HepG2 (cell line): ENCODE measurements at regions not wholly inside any gene's neighbourhood (a gene's known extent, or its start where the extent isn't known, plus 50 kb on each side); places are given as distances from the start of the nearest gene placed in this dataset.

Experiments
- ATAC-seq: fragments of 200-7000 bp; cut with Tn5 transposase; 3 replicates; pipeline ENCODE4 v1.9.1; 2020; ENCODE audit warnings: mild to moderate bottlenecking, moderate library complexity
- BruUV-seq: library from RNA; stranded (reverse); fragments of 400-500 nt; replicated peaks from 2 replicates; lab custom pipeline; 2021; lab: Mats Ljungman, UMichigan
- CTCF ChIA-PET: fragments of 300-600 bp; formaldehyde crosslinking; extraction: SDS; loops from one replicate; lab custom pipeline; 2021; ENCODE audit warnings: low total read pairs, inconsistent platforms, low intra/inter-chr PET ratio; lab: Yijun Ruan, JAX
- POLR2A ChIA-PET: fragments of 350-600 bp; sonication (Branson Sonifier 250); formaldehyde crosslinking; loops from one replicate; lab custom pipeline; 2020; ENCODE audit warnings: antibody characterized with exemption, inconsistent platforms; lab: Yijun Ruan, JAX
- DNase-seq: peaks from one replicate; pipeline ENCODE4 v3.0.0-alpha.2; 2015; ENCODE audit warnings: low spot score
- FAIRE-seq: peaks from 3 replicates; lab custom pipeline; 2011; peaks lifted over from hg19 to GRCh38; lab: Jason Lieb, UNC
- H2AFZ ChIP-seq: one replicate; pipeline ENCODE4 v1.6.1; 2011; ENCODE audit warnings: low read length, inconsistent platforms
- H3K27ac ChIP-seq: fragments of 300-600 bp; 3 replicates; pipeline ENCODE4 v1.8.0; 2011; ENCODE audit warnings: mixed run types, mild to moderate bottlenecking, mixed read lengths, low read length, inconsistent platforms; ENCODE audit not compliant: insufficient read depth; ENCODE audit errors: extremely low read length
- H3K27me3 ChIP-seq, 2 experiments: fragments of 200-600 bp in 1 of 2; 2 replicates in 1 of 2; 3 replicates in 1 of 2; pipeline versions ENCODE4 v1.6.0 to v1.8.0; 2011; ENCODE audit warnings: low read length in 2 of 2, mild to moderate bottlenecking in 2 of 2, moderate library complexity in 2 of 2, inconsistent platforms in 1 of 2; ENCODE audit not compliant: insufficient read depth in 2 of 2, control insufficient read depth in 1 of 2
- H3K36me3 ChIP-seq, 2 experiments: fragments of 200-600 bp in 1 of 2; replicated peaks in 1 of 2; 2 replicates in 1 of 2; 3 replicates in 1 of 2; pipeline versions ENCODE4 v1.5.1 to v1.8.0; 2011; ENCODE audit warnings: low read length in 2 of 2, inconsistent platforms in 1 of 2; ENCODE audit not compliant: insufficient read depth in 2 of 2, control insufficient read depth in 1 of 2
- H3K4me1 ChIP-seq: 2 replicates; pipeline ENCODE4 v1.5.1; 2012; ENCODE audit warnings: low read length, inconsistent platforms; ENCODE audit not compliant: insufficient read depth
- H3K4me2 ChIP-seq: 2 replicates; pipeline ENCODE4 v1.6.0; 2011; ENCODE audit warnings: low read depth, low read length, inconsistent platforms
- H3K4me3 ChIP-seq, 3 experiments: fragments of 200-600 bp in 1 of 3; sonication (generic), shearing (Covaris generic) in 1 of 3; replicated peaks in 1 of 3; 2 replicates each; pipeline ENCODE4 v1.5.1; 2011 to 2016; ENCODE audit warnings: low read length in 3 of 3, inconsistent platforms in 2 of 3, low read depth in 2 of 3, mild to moderate bottlenecking in 2 of 3, control low read depth in 1 of 3, mixed read lengths in 1 of 3; ENCODE audit not compliant: insufficient read depth in 1 of 3
- H3K79me2 ChIP-seq: one replicate; pipeline ENCODE4 v1.6.1; 2011; ENCODE audit warnings: low read length, inconsistent platforms; ENCODE audit not compliant: insufficient read depth
- H3K9ac ChIP-seq: 2 replicates; pipeline ENCODE4 v1.6.0; 2011; ENCODE audit warnings: mild to moderate bottlenecking, low read depth, low read length, inconsistent platforms; ENCODE audit not compliant: insufficient read depth
- H3K9me3 ChIP-seq: 2 replicates; pipeline ENCODE4 v1.5.1; 2012; ENCODE audit warnings: mild to moderate bottlenecking, low read length
- H4K20me1 ChIP-seq: 2 replicates; pipeline ENCODE4 v1.6.0; 2011; ENCODE audit warnings: inconsistent platforms, mild to moderate bottlenecking, low read length, moderate library complexity; ENCODE audit not compliant: insufficient read depth
- AGO1 ChIP-seq: fragments of 200-400 bp; formaldehyde crosslinking; IDR thresholded peaks from 2 replicates; pipeline ENCODE4 v1.6.1; 2017; ENCODE audit warnings: mild to moderate bottlenecking, low read depth, low read length, moderate library complexity; ENCODE audit not compliant: poor library complexity, severe bottlenecking
- BRD4 ChIP-seq: sonication (generic); formaldehyde crosslinking; IDR thresholded peaks from 2 replicates; pipeline ENCODE4 v1.4.0; 2020; ENCODE audit warnings: missing genetic modification reagents
- HCFC1 ChIP-seq: fragments of 150-350 bp; IDR thresholded peaks from 2 replicates; pipeline ENCODE4 v1.6.1; 2014; ENCODE audit warnings: low read depth, low read length
- ISL2 ChIP-seq: sonication (generic); formaldehyde crosslinking; IDR thresholded peaks from 2 replicates; pipeline ENCODE4 v1.5.0; 2020; ENCODE audit warnings: missing genetic modification reagents
- NCOA1 ChIP-seq: sonication (generic); formaldehyde crosslinking; IDR thresholded peaks from 2 replicates; pipeline ENCODE4 v1.9.0; 2021; ENCODE audit warnings: missing genetic modification reagents
- TEAD2 ChIP-seq: sonication (generic); formaldehyde crosslinking; IDR thresholded peaks from 2 replicates; pipeline ENCODE4 v1.9.0; 2021; ENCODE audit warnings: missing genetic modification reagents
- ZNF572 ChIP-seq: sonication (generic); formaldehyde crosslinking; IDR thresholded peaks from 2 replicates; pipeline ENCODE4 v1.5.1; 2020; ENCODE audit warnings: mild to moderate bottlenecking, missing genetic modification reagents
- WGBS: methylation state at CpG from one replicate; pipeline ENCODE4 v1.1.6; 2017; ENCODE audit warnings: low lambda C conversion rate; 5-methylcytosine and 5-hydroxymethylcytosine counted together
- in situ Hi-C: cut with HindIII; loops from 2 replicates; pipeline ENCODE4 v1.10.0; 2017; ENCODE audit warnings: low pct_unique_long_range_greater_than_20kb; ENCODE audit not compliant: extremely low pct_ligation_motif_present
- intact Hi-C: fragments of 100-400 bp; cut with micrococcal nuclease; formaldehyde crosslinking; loops from one replicate; pipeline ENCODE4 v1.10.0; 2022; ENCODE audit not compliant: unreplicated experiment
- TF ChIP-seq, protein P1 (sequence below): sonication (generic); formaldehyde crosslinking; IDR thresholded peaks from 2 replicates; pipeline ENCODE4 v1.9.0; 2021; ENCODE audit warnings: missing genetic modification reagents, borderline replicate concordance
- TF ChIP-seq, protein P2 (sequence below): sonication (generic); formaldehyde crosslinking; IDR thresholded peaks from 2 replicates; pipeline ENCODE4 v1.5.1; 2020; ENCODE audit warnings: missing genetic modification reagents, mild to moderate bottlenecking, borderline replicate concordance
- TF ChIP-seq, protein P3 (sequence below): sonication (generic); formaldehyde crosslinking; IDR thresholded peaks from 2 replicates; pipeline ENCODE4 v1.4.0; 2020; ENCODE audit warnings: missing genetic modification reagents
- TF ChIP-seq, protein P4 (sequence below): sonication (generic); formaldehyde crosslinking; IDR thresholded peaks from 2 replicates; pipeline ENCODE4 v1.4.0; 2020; ENCODE audit warnings: missing genetic modification reagents, borderline replicate concordance

DNA sequence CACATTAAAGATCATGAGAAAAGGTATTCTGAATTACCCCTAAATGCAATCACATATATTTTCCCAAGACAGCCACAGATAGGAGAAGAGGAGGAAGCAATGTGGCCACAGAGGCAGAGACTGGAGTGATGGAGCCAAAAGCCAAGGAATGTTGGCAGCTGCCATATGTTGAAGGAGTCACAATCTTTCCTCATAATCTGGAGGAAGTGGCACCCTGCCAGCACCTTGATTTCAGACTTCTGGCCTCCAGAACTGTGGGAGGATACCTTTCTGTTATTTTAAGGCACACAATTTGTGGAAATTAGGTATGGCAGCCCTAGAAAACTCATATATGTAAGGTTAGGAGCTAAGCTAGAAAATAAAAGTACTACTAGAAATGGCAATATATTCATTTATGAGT is 139.9 kb upstream of the GAS1 start:
- no peaks in the 10 kb centered on the region for H3K9me3 ChIP-seq
- FAIRE-seq, result no peak

DNA sequence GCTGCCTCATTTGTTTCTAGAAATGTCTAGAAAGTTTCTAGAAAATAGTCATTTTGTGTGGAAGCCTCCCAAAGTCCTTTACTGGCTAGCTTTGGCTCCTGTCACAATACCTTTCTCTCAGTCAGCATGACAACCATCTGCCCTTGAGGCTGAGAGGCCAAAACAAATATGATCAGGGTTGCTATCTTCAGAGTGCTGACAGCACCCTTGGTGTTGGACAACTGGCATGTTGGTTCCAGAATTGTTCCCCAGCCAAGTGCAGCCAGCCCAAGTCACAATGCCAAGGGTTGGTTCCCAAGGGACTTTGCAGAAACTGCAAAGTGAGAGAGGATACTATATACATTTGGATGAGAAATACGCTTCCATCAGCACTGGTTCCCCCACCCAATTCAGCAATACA is 140.9 kb upstream of the GAS1 start:
- WGBS, result 13% methylated on average over 1 of the region's 1 CpG
- DNase-seq (no peak), FAIRE-seq (no peak), ATAC-seq (no peak)
- peaks cover 0 to 11% of the 10 kb centered on the region in 2 experiments; a peak in 1 of 5 replicates for H3K27me3 ChIP-seq
- no TSS peak for BruUV-seq
- H3K36me3 ChIP-seq, result no peaks in the 10 kb centered on the region
- in situ Hi-C loops (no loop called here), intact Hi-C loops (no loop called here)
- H3K4me3 ChIP-seq, result no peak overlapping the region
- ChIA-PET CTCF (no interaction called here), POLR2A (no interaction called here)
- H4K20me1 ChIP-seq, result no peaks in the 10 kb centered on the region
- no peaks in the 10 kb centered on the region for H3K9me3 ChIP-seq
- no peak overlapping the region for H2AFZ ChIP-seq
- no peak overlapping the region for H3K27ac ChIP-seq
- H3K9ac ChIP-seq, result no peak overlapping the region
- no peak overlapping the region for H3K4me2 ChIP-seq
- H3K4me1 ChIP-seq, result no peaks in the 10 kb centered on the region
- no peaks in the 10 kb centered on the region for H3K79me2 ChIP-seq
- TF ChIP-seq HCFC1, result no peak
- TF ChIP-seq TEAD2 (CRISPR knock-in tag), result no peak
- TF ChIP-seq, protein P1, sequence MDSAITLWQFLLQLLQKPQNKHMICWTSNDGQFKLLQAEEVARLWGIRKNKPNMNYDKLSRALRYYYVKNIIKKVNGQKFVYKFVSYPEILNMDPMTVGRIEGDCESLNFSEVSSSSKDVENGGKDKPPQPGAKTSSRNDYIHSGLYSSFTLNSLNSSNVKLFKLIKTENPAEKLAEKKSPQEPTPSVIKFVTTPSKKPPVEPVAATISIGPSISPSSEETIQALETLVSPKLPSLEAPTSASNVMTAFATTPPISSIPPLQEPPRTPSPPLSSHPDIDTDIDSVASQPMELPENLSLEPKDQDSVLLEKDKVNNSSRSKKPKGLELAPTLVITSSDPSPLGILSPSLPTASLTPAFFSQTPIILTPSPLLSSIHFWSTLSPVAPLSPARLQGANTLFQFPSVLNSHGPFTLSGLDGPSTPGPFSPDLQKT (CRISPR knock-in tag), result no peak
- no peak for TF ChIP-seq NCOA1
- TF ChIP-seq AGO1, result no peak
- TF ChIP-seq ZNF572, result no peak
- TF ChIP-seq, protein P2, sequence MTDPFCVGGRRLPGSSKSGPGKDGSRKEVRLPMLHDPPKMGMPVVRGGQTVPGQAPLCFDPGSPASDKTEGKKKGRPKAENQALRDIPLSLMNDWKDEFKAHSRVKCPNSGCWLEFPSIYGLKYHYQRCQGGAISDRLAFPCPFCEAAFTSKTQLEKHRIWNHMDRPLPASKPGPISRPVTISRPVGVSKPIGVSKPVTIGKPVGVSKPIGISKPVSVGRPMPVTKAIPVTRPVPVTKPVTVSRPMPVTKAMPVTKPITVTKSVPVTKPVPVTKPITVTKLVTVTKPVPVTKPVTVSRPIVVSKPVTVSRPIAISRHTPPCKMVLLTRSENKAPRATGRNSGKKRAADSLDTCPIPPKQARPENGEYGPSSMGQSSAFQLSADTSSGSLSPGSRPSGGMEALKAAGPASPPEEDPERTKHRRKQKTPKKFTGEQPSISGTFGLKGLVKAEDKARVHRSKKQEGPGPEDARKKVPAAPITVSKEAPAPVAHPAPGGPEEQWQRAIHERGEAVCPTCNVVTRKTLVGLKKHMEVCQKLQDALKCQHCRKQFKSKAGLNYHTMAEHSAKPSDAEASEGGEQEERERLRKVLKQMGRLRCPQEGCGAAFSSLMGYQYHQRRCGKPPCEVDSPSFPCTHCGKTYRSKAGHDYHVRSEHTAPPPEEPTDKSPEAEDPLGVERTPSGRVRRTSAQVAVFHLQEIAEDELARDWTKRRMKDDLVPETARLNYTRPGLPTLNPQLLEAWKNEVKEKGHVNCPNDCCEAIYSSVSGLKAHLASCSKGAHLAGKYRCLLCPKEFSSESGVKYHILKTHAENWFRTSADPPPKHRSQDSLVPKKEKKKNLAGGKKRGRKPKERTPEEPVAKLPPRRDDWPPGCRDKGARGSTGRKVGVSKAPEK, result no peak
- TF ChIP-seq, protein P3, sequence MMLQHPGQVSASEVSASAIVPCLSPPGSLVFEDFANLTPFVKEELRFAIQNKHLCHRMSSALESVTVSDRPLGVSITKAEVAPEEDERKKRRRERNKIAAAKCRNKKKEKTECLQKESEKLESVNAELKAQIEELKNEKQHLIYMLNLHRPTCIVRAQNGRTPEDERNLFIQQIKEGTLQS (CRISPR knock-in tag), result no peak
- no peak for TF ChIP-seq ISL2 (CRISPR knock-in tag)

More for the DNA sequence above, 139.9 kb upstream of the GAS1 start:
- intact Hi-C loops, result no loop called here
- no peak overlapping the region for H3K4me3 ChIP-seq
- H3K36me3 ChIP-seq, result no peaks in the 10 kb centered on the region
- DNase-seq, result no peak
- no peak for ATAC-seq
- CTCF ChIA-PET, result no interaction called here
- in situ Hi-C loops, result no loop called here
- H3K79me2 ChIP-seq, result no peaks in the 10 kb centered on the region
- no peak overlapping the region for H2AFZ ChIP-seq
- no TSS peak for BruUV-seq
- POLR2A ChIA-PET, result no interaction called here
- H4K20me1 ChIP-seq, result no peaks in the 10 kb centered on the region
- no peak overlapping the region for H3K4me2 ChIP-seq
- no peak overlapping the region for H3K9ac ChIP-seq
- peaks cover 0 to 11% of the 10 kb centered on the region in 2 experiments; a peak in 1 of 5 replicates for H3K27me3 ChIP-seq
- H3K27ac ChIP-seq, result no peak overlapping the region
- TF ChIP-seq, protein P4, sequence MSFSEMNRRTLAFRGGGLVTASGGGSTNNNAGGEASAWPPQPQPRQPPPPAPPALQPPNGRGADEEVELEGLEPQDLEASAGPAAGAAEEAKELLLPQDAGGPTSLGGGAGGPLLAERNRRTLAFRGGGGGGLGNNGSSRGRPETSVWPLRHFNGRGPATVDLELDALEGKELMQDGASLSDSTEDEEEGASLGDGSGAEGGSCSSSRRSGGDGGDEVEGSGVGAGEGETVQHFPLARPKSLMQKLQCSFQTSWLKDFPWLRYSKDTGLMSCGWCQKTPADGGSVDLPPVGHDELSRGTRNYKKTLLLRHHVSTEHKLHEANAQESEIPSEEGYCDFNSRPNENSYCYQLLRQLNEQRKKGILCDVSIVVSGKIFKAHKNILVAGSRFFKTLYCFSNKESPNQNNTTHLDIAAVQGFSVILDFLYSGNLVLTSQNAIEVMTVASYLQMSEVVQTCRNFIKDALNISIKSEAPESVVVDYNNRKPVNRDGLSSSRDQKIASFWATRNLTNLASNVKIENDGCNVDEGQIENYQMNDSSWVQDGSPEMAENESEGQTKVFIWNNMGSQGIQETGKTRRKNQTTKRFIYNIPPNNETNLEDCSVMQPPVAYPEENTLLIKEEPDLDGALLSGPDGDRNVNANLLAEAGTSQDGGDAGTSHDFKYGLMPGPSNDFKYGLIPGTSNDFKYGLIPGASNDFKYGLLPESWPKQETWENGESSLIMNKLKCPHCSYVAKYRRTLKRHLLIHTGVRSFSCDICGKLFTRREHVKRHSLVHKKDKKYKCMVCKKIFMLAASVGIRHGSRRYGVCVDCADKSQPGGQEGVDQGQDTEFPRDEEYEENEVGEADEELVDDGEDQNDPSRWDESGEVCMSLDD (CRISPR knock-in tag), result no peak
- no peak for TF ChIP-seq BRD4 (CRISPR knock-in tag)
- no peaks in the 10 kb centered on the region for H3K4me1 ChIP-seq
